Panc1 (cell line): ENCODE measurements at regions not wholly inside any gene's neighbourhood (a gene's known extent, or its start where the extent isn't known, plus 50 kb on each side); places are given as distances from the start of the nearest gene placed in this dataset.

ENCODE experiments used
- ATAC-seq: fragments of 200-7000 bp; cut with Tn5 transposase; 2 replicates; pipeline ENCODE4 v1.9.1; 2020; ENCODE audit warnings: mild to moderate bottlenecking, moderate library complexity
- BruUV-seq: library from RNA; stranded (reverse); fragments of 400-500 nt; replicated peaks from 2 replicates; lab custom pipeline; 2021; lab: Mats Ljungman, UMichigan
- CTCF ChIA-PET: fragments of 300-600 bp; sonication (Branson Sonifier 250); formaldehyde crosslinking; loops from one replicate; lab custom pipeline; 2022; ENCODE audit warnings: antibody characterized with exemption; lab: Charles Lee
- POLR2A ChIA-PET: fragments of 300-600 bp; sonication (Branson Sonifier 250); formaldehyde crosslinking; loops from one replicate; lab custom pipeline; 2022; ENCODE audit warnings: antibody characterized with exemption; lab: Charles Lee
- DNase-seq: peaks from one replicate; pipeline ENCODE4 v3.0.0-alpha.2; 2010; ENCODE audit warnings: low read depth, low spot score
- H3K27ac ChIP-seq: 2 replicates; pipeline ENCODE4 v1.5.1; 2011; ENCODE audit warnings: mild to moderate bottlenecking, low read length, inconsistent platforms
- H3K27me3 ChIP-seq: fragments of 200-500 bp; sonication (Bioruptor generic); 2 replicates; pipeline ENCODE4 v1.6.0; 2014; ENCODE audit warnings: low read length, inconsistent platforms; ENCODE audit not compliant: control insufficient read depth, insufficient read depth
- H3K36me3 ChIP-seq: fragments of 200-500 bp; sonication (Bioruptor generic); 2 replicates; pipeline ENCODE4 v1.5.1; 2014; ENCODE audit warnings: inconsistent platforms, mild to moderate bottlenecking, low read length, moderate library complexity; ENCODE audit not compliant: control insufficient read depth, insufficient read depth
- H3K4me1 ChIP-seq: 2 replicates; pipeline ENCODE4 v1.5.1; 2011; ENCODE audit warnings: inconsistent platforms, mild to moderate bottlenecking, low read length, moderate library complexity; ENCODE audit not compliant: control insufficient read depth, insufficient read depth
- H3K4me3 ChIP-seq, 2 experiments: 2 replicates each; pipeline ENCODE4 v1.5.1; 2011 to 2012; ENCODE audit warnings: low read depth in 2 of 2, low read length in 2 of 2, mild to moderate bottlenecking in 2 of 2, inconsistent platforms in 1 of 2, moderate library complexity in 1 of 2
- H3K9me3 ChIP-seq: fragments of 200-500 bp; sonication (Bioruptor generic); 2 replicates; pipeline ENCODE4 v1.5.1; 2014; ENCODE audit warnings: low read depth, mild to moderate bottlenecking, inconsistent platforms, low read length, moderate library complexity; ENCODE audit not compliant: control insufficient read depth, insufficient read depth
- POLR2AphosphoS5 ChIP-seq: IDR thresholded peaks from 2 replicates; pipeline ENCODE4 v1.6.1; 2012; ENCODE audit warnings: mild to moderate bottlenecking, low read depth, low read length, moderate library complexity
- SIN3A ChIP-seq: IDR thresholded peaks from 2 replicates; pipeline ENCODE4 v1.6.1; 2012; ENCODE audit warnings: low read depth, mild to moderate bottlenecking, low read length, moderate library complexity, borderline replicate concordance; ENCODE audit not compliant: insufficient read depth
- TCF7L2 ChIP-seq: IDR thresholded peaks from 2 replicates; pipeline ENCODE4 v1.6.1; 2011; ENCODE audit warnings: mild to moderate bottlenecking, low read depth, low read length, inconsistent platforms
- in situ Hi-C: cut with HindIII; loops from 2 replicates; pipeline ENCODE4 v1.10.0; 2016; ENCODE audit warnings: low sequenced_read_pairs, low pct_unique_long_range_greater_than_20kb
- intact Hi-C: fragments of 100-400 bp; cut with micrococcal nuclease; formaldehyde crosslinking; loops from one replicate; pipeline ENCODE4 v1.10.0; 2022; ENCODE audit not compliant: unreplicated experiment
- TF ChIP-seq, protein P1 (sequence below): fragments of 450-650 bp; IDR thresholded peaks from 2 replicates; pipeline ENCODE4 v1.5.1; 2017; ENCODE audit warnings: mild to moderate bottlenecking
- TF ChIP-seq, protein P2 (sequence below), 2 experiments: IDR thresholded peaks; 2 replicates each; pipeline ENCODE4 v1.6.1; 2011 to 2012; ENCODE audit warnings: low read depth in 2 of 2, control low read depth in 1 of 2, low read length in 1 of 2, mild to moderate bottlenecking in 1 of 2, moderate library complexity in 1 of 2; ENCODE audit not compliant: insufficient read depth in 1 of 2

DNA sequence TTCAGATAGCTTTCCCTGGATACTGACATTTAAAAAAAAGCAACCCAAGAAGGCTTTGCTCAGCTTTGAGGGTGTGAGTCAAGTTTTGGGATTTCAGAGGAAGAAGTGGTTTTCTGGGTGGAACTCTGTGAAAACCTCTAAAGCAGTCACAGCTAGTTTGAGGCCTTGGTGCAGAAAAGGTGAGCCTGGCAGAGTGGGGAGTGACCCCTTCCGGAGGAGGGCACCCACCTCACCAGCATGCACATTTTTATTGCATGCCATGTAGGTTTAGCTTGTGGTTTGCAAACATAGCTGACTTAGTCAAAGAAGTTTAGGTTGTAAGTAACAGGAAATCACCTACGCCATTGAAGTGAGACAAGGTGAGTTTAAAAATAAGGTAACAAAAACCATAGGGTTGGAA lies 146.8 kb upstream of the PMEPA1 start:
- BruUV-seq, result no TSS peak
- intact Hi-C loops, result no loop called here
- Histone ChIP-seq H3K36me3 (no peaks in the 10 kb centered on the region), H3K9me3 (no peaks in the 10 kb centered on the region), H3K4me3 (no peak overlapping the region), H3K27ac (no peak overlapping the region), H3K4me1 (no peaks in the 10 kb centered on the region), H3K27me3 (no peaks in the 10 kb centered on the region)
- DNase-seq (no peak), ATAC-seq (no peak)
- TF ChIP-seq POLR2AphosphoS5, result no peak
- TF ChIP-seq, protein P1, sequence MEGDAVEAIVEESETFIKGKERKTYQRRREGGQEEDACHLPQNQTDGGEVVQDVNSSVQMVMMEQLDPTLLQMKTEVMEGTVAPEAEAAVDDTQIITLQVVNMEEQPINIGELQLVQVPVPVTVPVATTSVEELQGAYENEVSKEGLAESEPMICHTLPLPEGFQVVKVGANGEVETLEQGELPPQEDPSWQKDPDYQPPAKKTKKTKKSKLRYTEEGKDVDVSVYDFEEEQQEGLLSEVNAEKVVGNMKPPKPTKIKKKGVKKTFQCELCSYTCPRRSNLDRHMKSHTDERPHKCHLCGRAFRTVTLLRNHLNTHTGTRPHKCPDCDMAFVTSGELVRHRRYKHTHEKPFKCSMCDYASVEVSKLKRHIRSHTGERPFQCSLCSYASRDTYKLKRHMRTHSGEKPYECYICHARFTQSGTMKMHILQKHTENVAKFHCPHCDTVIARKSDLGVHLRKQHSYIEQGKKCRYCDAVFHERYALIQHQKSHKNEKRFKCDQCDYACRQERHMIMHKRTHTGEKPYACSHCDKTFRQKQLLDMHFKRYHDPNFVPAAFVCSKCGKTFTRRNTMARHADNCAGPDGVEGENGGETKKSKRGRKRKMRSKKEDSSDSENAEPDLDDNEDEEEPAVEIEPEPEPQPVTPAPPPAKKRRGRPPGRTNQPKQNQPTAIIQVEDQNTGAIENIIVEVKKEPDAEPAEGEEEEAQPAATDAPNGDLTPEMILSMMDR, result no peak
- TF ChIP-seq SIN3A, result no peak
- TF ChIP-seq TCF7L2, result no peak
- TF ChIP-seq, protein P2, sequence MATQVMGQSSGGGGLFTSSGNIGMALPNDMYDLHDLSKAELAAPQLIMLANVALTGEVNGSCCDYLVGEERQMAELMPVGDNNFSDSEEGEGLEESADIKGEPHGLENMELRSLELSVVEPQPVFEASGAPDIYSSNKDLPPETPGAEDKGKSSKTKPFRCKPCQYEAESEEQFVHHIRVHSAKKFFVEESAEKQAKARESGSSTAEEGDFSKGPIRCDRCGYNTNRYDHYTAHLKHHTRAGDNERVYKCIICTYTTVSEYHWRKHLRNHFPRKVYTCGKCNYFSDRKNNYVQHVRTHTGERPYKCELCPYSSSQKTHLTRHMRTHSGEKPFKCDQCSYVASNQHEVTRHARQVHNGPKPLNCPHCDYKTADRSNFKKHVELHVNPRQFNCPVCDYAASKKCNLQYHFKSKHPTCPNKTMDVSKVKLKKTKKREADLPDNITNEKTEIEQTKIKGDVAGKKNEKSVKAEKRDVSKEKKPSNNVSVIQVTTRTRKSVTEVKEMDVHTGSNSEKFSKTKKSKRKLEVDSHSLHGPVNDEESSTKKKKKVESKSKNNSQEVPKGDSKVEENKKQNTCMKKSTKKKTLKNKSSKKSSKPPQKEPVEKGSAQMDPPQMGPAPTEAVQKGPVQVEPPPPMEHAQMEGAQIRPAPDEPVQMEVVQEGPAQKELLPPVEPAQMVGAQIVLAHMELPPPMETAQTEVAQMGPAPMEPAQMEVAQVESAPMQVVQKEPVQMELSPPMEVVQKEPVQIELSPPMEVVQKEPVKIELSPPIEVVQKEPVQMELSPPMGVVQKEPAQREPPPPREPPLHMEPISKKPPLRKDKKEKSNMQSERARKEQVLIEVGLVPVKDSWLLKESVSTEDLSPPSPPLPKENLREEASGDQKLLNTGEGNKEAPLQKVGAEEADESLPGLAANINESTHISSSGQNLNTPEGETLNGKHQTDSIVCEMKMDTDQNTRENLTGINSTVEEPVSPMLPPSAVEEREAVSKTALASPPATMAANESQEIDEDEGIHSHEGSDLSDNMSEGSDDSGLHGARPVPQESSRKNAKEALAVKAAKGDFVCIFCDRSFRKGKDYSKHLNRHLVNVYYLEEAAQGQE (IDR thresholded peaks at IDR 0.05; ENCODE audit: insufficient read depth in 1 of 2, low read depth in 2 of 2, low read length in 1 of 2), result no peak
- in situ Hi-C loops, result no loop called here
- CTCF ChIA-PET, result no interaction called here
- POLR2A ChIA-PET, result no interaction called here

DNA sequence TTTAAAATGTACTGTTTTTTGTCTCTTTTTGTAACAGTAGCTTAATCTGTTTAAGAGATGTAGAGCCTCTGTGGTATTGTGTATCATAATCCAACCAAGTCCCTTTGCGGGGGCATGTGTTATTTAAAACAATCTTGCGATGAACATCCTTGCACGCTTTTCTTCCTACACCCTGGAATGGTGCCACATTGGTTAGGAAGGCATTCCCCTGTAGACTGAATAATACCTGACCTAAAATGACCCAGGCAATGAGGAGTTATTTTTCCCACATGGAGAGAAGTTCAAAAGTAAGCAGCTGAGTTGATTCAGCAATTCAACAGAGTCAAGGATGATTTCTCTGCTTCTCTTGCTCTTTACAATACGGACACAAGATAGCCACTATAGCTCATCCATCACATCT lies 142.0 kb upstream of the PMEPA1 start:
- Histone ChIP-seq H3K36me3 (no peaks in the 10 kb centered on the region), H3K4me1 (no peaks in the 10 kb centered on the region), H3K4me3 (no peak overlapping the region), H3K27me3 (no peaks in the 10 kb centered on the region), H3K9me3 (no peaks in the 10 kb centered on the region), H3K27ac (no peak overlapping the region)
- no peak for ATAC-seq
- DNase-seq, result no peak
- BruUV-seq, result no TSS peak
- POLR2A ChIA-PET, result no interaction called here
- no peak for TF ChIP-seq SIN3A
- TF ChIP-seq, protein P1, result no peak
- TF ChIP-seq POLR2AphosphoS5, result no peak
- no peak for TF ChIP-seq TCF7L2
- TF ChIP-seq, protein P2 (IDR thresholded peaks at IDR 0.05; ENCODE audit: insufficient read depth in 1 of 2, low read depth in 2 of 2, low read length in 1 of 2), result no peak
- CTCF ChIA-PET, result no interaction called here
- in situ Hi-C loops (no loop called here), intact Hi-C loops (no loop called here)
